Heart left ventricle (tissue), 13 donors: ENCODE measurements at regions not wholly inside any gene's neighbourhood (a gene's known extent, or its start where the extent isn't known, plus 50 kb on each side); places are given as distances from the start of the nearest gene placed in this dataset.

ENCODE experiments used
- POLR2A ChIP-seq, 2 donors: fragments of 450-650 bp; IDR thresholded peaks; one replicate each; pipeline ENCODE4 v1.6.1; 2017; ENCODE audit warnings: antibody characterized with exemption in 2 of 2, mild to moderate bottlenecking in 2 of 2, moderate library complexity in 2 of 2
- TF ChIP-seq, protein P1 (sequence below), 12 donors: fragments of 200-600 bp; sonication (generic) in 4 of 12; IDR thresholded peaks; one replicate each; pipeline versions ENCODE4 v1.5.0 to v1.8.0; 2018 to 2022; ENCODE audit warnings: antibody characterized with exemption in 12 of 12, mild to moderate bottlenecking in 5 of 12
- donor health status: ischemic (EF 13 %, LVEDD 7.1; RV severe dilation, severe dysfunction).
- donor health status: DM: no; HTN: yes; CAD: no.
- donor health status: DM: no; HTN: no; CAD: no.
- donor health status: ischemic (EF 25% LVEDD 6.9; RV normal size, moderate dysfunction).
- donor health status: ischemic (EF 25% LVEDD 5.7; RV mildly dilated, moderate dysfunction).
- donor health status: ischemic (EF 35%, LVEDD 5.7; RV mildly dilated, moderate dysfunction).
- donor health status: nonischemic (EF 11% LVEDD 7.7; RV severe dilation, severe dysfunction).
- donor health status: DM: yes; HTN: yes; CAD: no.
- donor health status: PGD.
- donor health status: ischemic (EF 29% LVEDD 5.4; RV normal size, mild dysfunction).
- donor health status: nonischemic (EF 23%, LVEDD 6.1; RV moderate dilation, normal function).

DNA sequence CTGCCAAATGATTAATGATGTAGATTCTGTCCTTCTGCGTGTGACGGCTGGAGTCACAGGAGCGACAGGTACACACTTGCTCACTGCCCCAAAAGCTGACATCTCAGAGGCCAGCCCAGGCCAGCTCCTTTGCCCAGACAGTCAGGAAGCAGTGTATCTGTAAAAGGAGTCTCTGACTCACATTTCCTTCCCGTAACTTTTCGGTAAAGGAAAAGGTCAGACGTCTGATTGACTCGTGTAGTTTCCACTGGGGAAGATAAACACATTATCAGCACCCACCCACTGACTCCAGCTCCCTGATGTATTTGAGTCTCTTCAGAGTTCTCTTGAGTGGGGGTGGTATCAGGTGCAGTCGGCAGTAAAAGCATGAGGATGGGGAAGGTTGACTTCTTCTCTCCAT lies 64.4 kb upstream of the WWC1 start:
- TF ChIP-seq, protein P1, sequence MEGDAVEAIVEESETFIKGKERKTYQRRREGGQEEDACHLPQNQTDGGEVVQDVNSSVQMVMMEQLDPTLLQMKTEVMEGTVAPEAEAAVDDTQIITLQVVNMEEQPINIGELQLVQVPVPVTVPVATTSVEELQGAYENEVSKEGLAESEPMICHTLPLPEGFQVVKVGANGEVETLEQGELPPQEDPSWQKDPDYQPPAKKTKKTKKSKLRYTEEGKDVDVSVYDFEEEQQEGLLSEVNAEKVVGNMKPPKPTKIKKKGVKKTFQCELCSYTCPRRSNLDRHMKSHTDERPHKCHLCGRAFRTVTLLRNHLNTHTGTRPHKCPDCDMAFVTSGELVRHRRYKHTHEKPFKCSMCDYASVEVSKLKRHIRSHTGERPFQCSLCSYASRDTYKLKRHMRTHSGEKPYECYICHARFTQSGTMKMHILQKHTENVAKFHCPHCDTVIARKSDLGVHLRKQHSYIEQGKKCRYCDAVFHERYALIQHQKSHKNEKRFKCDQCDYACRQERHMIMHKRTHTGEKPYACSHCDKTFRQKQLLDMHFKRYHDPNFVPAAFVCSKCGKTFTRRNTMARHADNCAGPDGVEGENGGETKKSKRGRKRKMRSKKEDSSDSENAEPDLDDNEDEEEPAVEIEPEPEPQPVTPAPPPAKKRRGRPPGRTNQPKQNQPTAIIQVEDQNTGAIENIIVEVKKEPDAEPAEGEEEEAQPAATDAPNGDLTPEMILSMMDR (IDR thresholded peaks at IDR 0.05), result no peak
- TF ChIP-seq POLR2A (IDR thresholded peaks at IDR 0.05), result no peak
